HK-2 (cell line): ENCODE measurements at regions not wholly inside any gene's neighbourhood (a gene's known extent, or its start where the extent isn't known, plus 50 kb on each side); places are given as distances from the start of the nearest gene placed in this dataset.

ENCODE experiments used
- DNase-seq: peaks from one replicate; pipeline ENCODE4 v3.0.0-alpha.2; 2018; ENCODE audit not compliant: unreplicated experiment

GRCh38 chr14:98607341-98607910, 664.6 kb downstream of the BCL11B start:
- DNase-seq, result no peak

- DNase-seq, result no peak
These were observed 663.6 kb downstream of the BCL11B start for GRCh38 chr14:98608071-98609060.

- DNase-seq, result no peak
These were observed 659.4 kb downstream of the BCL11B start for GRCh38 chr14:98612434-98613200.

GRCh38 chr14:98614741-98615140, 657.3 kb downstream of the BCL11B start:
- DNase-seq, result no peak

- no peak for DNase-seq
These were observed 649.6 kb downstream of the BCL11B start for GRCh38 chr14:98622208-98623051.

- no peak for DNase-seq
These were observed 648.1 kb downstream of the BCL11B start for GRCh38 chr14:98623788-98624415.

- no peak for DNase-seq
These were observed 638.6 kb downstream of the BCL11B start for GRCh38 chr14:98633380-98633779.

- DNase-seq, result no peak
These were observed 637.8 kb downstream of the BCL11B start for GRCh38 chr14:98634043-98634820.

- DNase-seq, result no peak
These were observed 633.6 kb downstream of the BCL11B start for GRCh38 chr14:98638366-98638765.

- DNase-seq, result no peak
These were observed 624.2 kb downstream of the BCL11B start for GRCh38 chr14:98647754-98648153.

- DNase-seq, result no peak
These were observed 621.0 kb downstream of the BCL11B start for GRCh38 chr14:98651037-98651436.

- DNase-seq, result no peak
These were observed 607.0 kb downstream of the BCL11B start for GRCh38 chr14:98665007-98665406.

GRCh38 chr14:98666545-98666944, 605.5 kb downstream of the BCL11B start:
- no peak for DNase-seq

- DNase-seq, result no peak
These were observed 590.0 kb downstream of the BCL11B start for GRCh38 chr14:98682033-98682432.

- DNase-seq, result no peak
These were observed 589.3 kb downstream of the BCL11B start for GRCh38 chr14:98682726-98683125.

- no peak for DNase-seq
These were observed 587.5 kb downstream of the BCL11B start for GRCh38 chr14:98684468-98684867.

GRCh38 chr14:98685725-98686124, 586.3 kb downstream of the BCL11B start:
- no peak for DNase-seq

- DNase-seq, result no peak
These were observed 583.6 kb downstream of the BCL11B start for GRCh38 chr14:98688446-98688845.

- no peak for DNase-seq
These were observed 582.0 kb downstream of the BCL11B start for GRCh38 chr14:98689951-98690350.

GRCh38 chr14:98692832-98693231, 579.2 kb downstream of the BCL11B start:
- DNase-seq, result no peak
